Mammary epithelial cell (primary cell): ENCODE measurements at regions not wholly inside any gene's neighbourhood (a gene's known extent, or its start where the extent isn't known, plus 50 kb on each side); places are given as distances from the start of the nearest gene placed in this dataset.

Experiments
- CTCF ChIP-seq, 2 donors: IDR thresholded peaks in 1 of 2; conservative IDR thresholded peaks in 1 of 2; 2 replicates each; pipeline ENCODE4 v1.5.1; 2011 to 2012; ENCODE audit warnings: inconsistent platforms in 2 of 2, low read length in 2 of 2, mild to moderate bottlenecking in 2 of 2, control low read depth in 1 of 2, low read depth in 1 of 2; ENCODE audit not compliant: insufficient read depth in 1 of 2; ENCODE audit errors: extremely low read depth in 1 of 2
- EZH2 ChIP-seq: IDR thresholded peaks from 2 replicates; pipeline ENCODE4 v1.6.1; 2012; ENCODE audit warnings: low read length, inconsistent platforms, borderline replicate concordance

- TF ChIP-seq CTCF (conservative IDR thresholded peaks at IDR 0.05 in 1 of 2, IDR thresholded peaks at IDR 0.05 in 1 of 2; ENCODE audit: extremely low read depth in 1 of 2, insufficient read depth in 1 of 2, low read depth in 1 of 2, low read length in 2 of 2) (no peak), EZH2 (no peak)
These were observed 797.1 kb downstream of the SLC4A3 start for GRCh38 chr2:220424561-220424960.
